GM12892 (cell line): ENCODE measurements at regions not wholly inside any gene's neighbourhood (a gene's known extent, or its start where the extent isn't known, plus 50 kb on each side); places are given as distances from the start of the nearest gene placed in this dataset.

ENCODE experiments used
- DNase-seq: peaks from one replicate; pipeline ENCODE4 v3.0.0; 2011; ENCODE audit not compliant: insufficient read length
- FAIRE-seq: peaks from 2 replicates; lab custom pipeline; 2011; peaks lifted over from hg19 to GRCh38; lab: Jason Lieb, UNC
- POLR2A ChIP-seq: IDR thresholded peaks from 2 replicates; pipeline ENCODE4 v1.6.1; 2011; ENCODE audit warnings: low read depth, low read length, control low read depth
- POLR2AphosphoS5 ChIP-seq: IDR thresholded peaks from 2 replicates; pipeline ENCODE4 v1.6.1; 2011; ENCODE audit warnings: low read depth, low read length, control low read depth
- TAF1 ChIP-seq: IDR thresholded peaks from 2 replicates; pipeline ENCODE4 v1.6.1; 2011; ENCODE audit warnings: low read depth, mild to moderate bottlenecking, control low read depth, low read length, borderline replicate concordance

GRCh38 chr4:110815950-110816349 lies 193.1 kb upstream of the PITX2 start:
- TF ChIP-seq POLR2AphosphoS5 = no peak
- no peak for TF ChIP-seq TAF1
- TF ChIP-seq POLR2A = no peak

DNA sequence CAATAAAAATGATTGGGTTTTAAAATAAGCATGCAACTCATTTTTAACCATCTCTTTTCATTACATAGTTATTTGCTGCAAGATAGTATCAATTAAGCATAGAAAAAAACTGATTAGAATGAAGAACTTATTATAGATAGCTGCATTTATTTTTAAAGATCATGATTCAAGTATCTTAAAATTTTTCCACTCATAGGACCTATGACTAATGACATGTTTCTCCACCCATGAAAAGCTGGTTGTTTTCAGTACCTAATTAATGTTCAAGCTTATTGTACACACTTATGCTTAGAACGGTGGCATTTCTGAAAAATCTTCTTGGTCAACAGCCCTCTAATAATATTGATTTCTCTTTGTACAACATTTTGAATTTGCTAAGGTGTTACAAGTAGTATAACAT lies 193.5 kb upstream of the PITX2 start:
- no peak for TF ChIP-seq POLR2A
- TF ChIP-seq TAF1 = no peak
- TF ChIP-seq POLR2AphosphoS5 = no peak
- no peak for FAIRE-seq
- DNase-seq = no peak

More at GRCh38 chr4:110815950-110816349, 193.1 kb upstream of the PITX2 start:
- DNase-seq (no peak), FAIRE-seq (no peak)

- no peak for TF ChIP-seq POLR2A
- TF ChIP-seq TAF1 = no peak
- no peak for TF ChIP-seq POLR2AphosphoS5
- FAIRE-seq (no peak), DNase-seq (no peak)
Measured at GRCh38 chr4:110821186-110821585, 198.3 kb upstream of the PITX2 start.

- TF ChIP-seq POLR2AphosphoS5 = no peak
- no peak for TF ChIP-seq POLR2A
- TF ChIP-seq TAF1 = no peak
- DNase-seq (no peak), FAIRE-seq (no peak)
Measured at GRCh38 chr4:110823251-110823650, 200.4 kb upstream of the PITX2 start.

- no peak for DNase-seq
- TF ChIP-seq TAF1 (no peak), POLR2A (no peak), POLR2AphosphoS5 (no peak)
- no peak for FAIRE-seq
Measured at GRCh38 chr4:110824344-110824743, 201.5 kb upstream of the PITX2 start.

- no peak for FAIRE-seq
- DNase-seq = no peak
- TF ChIP-seq POLR2A (no peak), POLR2AphosphoS5 (no peak), TAF1 (no peak)
Measured at GRCh38 chr4:110826656-110827055, 203.8 kb upstream of the PITX2 start.

GRCh38 chr4:110830461-110830860 lies 207.6 kb upstream of the PITX2 start:
- DNase-seq (no peak), FAIRE-seq (no peak)
- TF ChIP-seq POLR2AphosphoS5 (no peak), TAF1 (no peak), POLR2A (no peak)

DNA sequence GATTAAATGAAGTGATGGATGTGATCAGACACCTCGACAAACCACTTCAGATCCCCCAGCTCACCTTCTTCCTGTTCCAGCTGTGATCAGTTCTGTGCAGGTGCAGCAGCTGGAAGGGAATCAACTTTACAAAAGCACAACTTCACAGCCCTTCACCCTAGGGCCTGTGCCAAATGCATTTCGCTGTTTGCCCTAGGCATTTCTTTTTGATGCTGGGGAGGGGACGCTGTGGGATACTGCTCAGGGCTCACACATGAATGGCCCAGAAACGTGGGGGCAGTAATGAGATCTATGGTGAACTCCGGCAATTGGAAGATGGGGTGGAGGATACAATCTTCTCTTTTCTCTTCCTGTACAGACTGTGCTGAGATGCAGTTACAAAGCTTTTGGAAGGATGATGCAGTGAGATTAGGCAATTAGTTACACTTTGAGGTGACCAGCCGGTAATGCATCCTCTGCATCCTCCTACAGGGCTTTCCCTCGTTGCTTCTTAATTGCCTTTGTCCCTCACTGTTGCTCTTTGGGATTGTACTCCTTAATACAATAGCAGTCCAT lies 215.1 kb upstream of the PITX2 start:
- no peak for FAIRE-seq
- TF ChIP-seq TAF1 = no peak

GRCh38 chr4:110840221-110840654 lies 217.4 kb upstream of the PITX2 start:
- no peak for DNase-seq
- no peak for TF ChIP-seq POLR2AphosphoS5
- no peak for TF ChIP-seq POLR2A
- TF ChIP-seq TAF1 = no peak
- FAIRE-seq = no peak

More for the DNA sequence above, 215.1 kb upstream of the PITX2 start:
- no peak for DNase-seq

- FAIRE-seq (no peak), DNase-seq (no peak)
- TF ChIP-seq TAF1 (no peak), POLR2AphosphoS5 (no peak), POLR2A (no peak)
Measured at GRCh38 chr4:110848787-110849186, 225.9 kb upstream of the PITX2 start.

DNA sequence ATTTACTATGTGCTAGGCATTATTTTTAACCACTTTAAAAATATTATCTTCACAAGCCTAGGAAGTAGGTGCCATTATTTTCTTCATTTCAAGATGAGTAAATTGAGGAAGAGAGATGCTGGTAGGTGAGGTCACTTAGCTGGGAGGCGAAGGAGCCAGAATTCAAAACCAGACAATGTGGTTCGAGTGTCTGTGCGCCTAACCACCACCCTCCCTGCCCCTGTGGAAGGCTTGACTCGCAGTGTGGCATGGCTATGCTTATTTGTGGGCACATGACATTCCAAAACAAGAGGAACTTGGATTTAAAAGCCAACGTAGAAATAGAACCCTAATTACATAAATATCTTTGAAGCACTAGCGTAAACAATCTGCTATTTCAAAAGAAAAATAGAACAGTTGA lies 226.6 kb upstream of the PITX2 start:
- no peak for FAIRE-seq
- no peak for TF ChIP-seq POLR2A
- no peak for TF ChIP-seq POLR2AphosphoS5
- no peak for TF ChIP-seq TAF1
- DNase-seq = no peak
